ENCODE measurements at regions not wholly inside any gene's neighbourhood (a gene's known extent, or its start where the extent isn't known, plus 50 kb on each side); places are given as distances from the start of the nearest gene placed in this dataset.

DNA sequence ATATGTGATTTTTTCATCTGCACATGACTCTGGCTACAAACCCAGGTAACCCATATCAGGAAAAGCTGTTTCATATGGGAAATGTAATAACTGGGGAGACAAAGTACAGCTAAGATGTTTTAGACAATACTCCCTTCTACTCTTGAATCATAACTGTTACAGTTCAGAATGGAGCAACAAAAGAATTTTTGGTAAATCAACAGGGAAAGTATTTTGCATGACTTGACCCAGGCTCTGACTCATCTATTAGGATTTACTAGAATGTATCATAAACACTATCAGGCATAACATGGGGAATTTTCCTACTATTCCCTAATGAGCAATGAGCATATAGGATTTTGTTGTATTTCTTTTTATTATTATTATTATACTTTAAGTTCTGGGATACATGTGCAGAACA, 553.0 kb downstream of the SLC16A7 start:
- no peak for DNase-seq

DNA sequence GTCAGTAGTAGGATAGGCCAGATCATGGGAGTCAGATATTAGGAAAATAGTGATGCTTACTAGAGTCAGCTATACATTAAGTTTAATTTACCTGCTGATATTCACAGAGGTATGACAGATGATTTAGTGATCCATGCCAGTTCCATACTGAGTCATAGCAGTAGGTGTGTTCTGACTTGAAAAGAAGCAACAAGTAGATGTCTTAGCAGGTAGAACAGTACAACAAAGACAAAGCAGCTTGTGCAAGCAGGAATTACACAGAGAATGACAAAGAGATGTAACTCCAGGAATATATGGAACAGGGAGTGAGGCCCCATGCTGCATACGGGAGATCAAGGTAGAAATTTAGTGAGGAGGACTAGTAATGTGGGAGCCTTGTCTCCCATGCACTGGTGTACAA, 556.9 kb downstream of the SLC16A7 start:
- DNase-seq, result no peak

GRCh38 chr12:60159761-60160160, 563.9 kb downstream of the SLC16A7 start:
- DNase-seq, result no peak

GRCh38 chr12:60162988-60163720, 567.3 kb downstream of the SLC16A7 start:
- DNase-seq, result no peak

DNA sequence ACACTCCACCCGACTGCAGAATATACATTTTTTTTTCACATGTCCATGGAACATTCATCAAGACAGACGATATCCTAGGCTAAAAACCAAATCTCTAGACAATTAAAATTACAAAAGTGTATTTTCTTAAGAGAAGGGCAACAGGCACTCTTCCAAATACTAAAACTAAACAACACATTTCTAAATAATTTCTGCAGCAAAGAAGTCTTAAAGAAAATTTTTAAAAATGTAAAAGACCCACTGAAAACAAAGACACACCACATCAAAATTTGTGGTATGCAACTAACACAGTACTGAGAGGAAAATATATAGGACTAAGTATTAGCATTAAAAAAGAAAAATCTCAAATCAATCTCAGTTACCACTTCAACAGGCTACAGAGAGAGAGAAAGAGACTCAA, 570.0 kb downstream of the SLC16A7 start:
- DNase-seq, result no peak

DNA sequence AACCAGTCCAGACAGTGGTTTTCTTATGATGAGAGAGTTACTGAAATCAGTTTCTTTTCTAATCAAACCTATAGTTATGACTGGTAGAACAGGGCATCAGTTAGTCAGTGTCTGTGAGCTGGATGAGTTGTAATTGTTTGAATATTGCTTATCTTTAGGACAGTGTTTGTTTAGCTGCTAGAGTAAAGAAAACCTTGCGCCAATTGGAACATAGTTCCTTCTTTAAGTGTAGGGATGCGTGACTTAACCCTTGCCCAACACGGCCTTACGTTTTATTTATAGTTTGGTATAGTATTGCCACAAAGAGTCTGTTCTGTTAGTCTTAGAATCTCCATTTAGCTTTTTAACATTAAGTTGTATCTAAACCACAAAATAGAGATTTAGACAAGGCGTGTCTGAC, 572.6 kb downstream of the SLC16A7 start:
- DNase-seq, result no peak

- no peak for DNase-seq
Observed at GRCh38 chr12:60169904-60170303, 574.1 kb downstream of the SLC16A7 start.

DNA sequence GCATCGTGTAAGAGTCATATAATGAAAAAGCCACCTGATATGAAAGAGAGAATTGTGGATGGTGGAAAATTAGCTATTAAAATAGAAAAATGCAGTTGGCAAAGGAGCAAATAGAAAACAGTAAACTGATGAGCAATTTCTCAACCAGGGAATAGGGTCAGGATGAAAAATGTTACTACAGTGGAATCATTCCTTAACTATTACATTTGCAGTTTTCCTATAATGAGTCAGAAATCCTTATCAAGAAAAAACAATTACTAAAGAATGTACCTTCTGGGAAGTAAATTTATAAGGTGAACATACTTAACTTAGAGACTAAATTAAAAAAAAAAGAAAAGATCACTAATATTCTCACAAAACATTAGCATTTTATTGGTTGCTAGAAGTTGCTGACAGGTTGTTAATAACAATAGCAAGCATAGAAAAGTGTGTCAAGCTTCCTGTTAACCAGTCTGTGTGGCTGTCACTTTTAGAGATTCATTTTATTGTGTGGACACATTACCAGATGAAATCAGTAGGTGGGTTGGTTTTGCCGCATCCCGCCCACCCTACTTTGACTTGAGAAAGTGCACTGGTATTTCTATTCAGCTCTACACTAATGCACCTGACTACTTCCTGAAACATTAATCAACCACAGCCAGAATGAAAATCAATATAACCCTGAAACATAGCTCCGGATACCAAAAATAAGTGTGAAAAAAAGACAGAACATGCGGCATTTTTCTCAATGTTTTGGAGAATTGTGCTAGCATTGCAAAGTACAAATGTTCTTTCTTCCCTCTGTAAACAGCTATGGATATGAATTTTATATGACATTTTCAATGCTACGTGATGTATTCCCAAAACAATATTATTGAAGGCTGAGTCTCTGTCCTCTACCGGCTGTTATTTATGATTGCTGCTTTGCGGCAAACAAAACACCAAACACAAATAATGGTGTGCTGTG, 576.7 kb downstream of the SLC16A7 start:
- DNase-seq, result no peak

- DNase-seq, result no peak
Observed at GRCh38 chr12:60173224-60174170, 577.7 kb downstream of the SLC16A7 start.

GRCh38 chr12:60174476-60174875, 578.6 kb downstream of the SLC16A7 start:
- no peak for DNase-seq

DNA sequence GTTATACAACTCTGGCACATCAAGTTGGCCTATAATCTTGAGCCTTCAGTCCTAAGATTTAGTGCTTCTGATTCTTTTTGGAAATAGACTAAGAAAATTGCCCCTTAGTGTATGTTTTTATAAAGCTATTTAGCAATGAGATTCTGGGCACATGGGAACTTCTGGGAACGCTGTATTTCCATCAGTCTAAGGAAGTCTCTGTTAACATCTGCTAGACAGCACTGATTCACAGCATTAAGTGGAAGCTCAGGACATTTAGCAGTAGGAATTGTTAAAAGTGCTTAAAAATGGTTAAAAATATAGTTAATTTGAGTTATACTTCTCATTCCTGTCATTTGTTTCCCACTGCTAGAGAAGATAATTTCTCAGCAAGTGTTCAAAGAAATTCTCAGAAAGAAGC, 579.1 kb downstream of the SLC16A7 start:
- no peak for DNase-seq

GRCh38 chr12:60176891-60177290, 581.1 kb downstream of the SLC16A7 start:
- no peak for DNase-seq

DNA sequence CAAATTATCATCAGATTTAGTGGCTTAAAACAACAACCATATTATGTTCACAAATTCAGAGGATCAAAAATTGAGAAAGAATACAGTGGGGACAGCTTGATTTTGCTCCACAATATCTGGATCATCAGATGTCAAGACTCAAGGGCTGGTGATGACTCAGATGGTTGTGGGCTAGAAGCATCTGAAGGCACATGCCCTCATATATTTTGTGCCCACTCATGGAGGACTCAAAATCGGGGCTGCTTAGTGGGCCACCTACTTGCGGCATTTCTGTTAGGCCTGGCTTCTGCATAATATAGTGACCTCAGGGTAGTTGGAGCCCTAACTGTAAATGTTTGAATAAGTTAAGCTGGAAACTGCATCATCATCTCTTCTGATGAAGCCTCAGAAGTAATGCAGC, 584.5 kb downstream of the SLC16A7 start:
- DNase-seq, result no peak

- DNase-seq, result no peak
Observed at GRCh38 chr12:60182354-60182753, 586.5 kb downstream of the SLC16A7 start.

GRCh38 chr12:60184096-60184495, 588.3 kb downstream of the SLC16A7 start:
- no peak for DNase-seq

- no peak for DNase-seq
Observed at GRCh38 chr12:60185060-60185459, 589.2 kb downstream of the SLC16A7 start.

GRCh38 chr12:60191271-60191670, 595.4 kb downstream of the SLC16A7 start:
- DNase-seq, result no peak

- DNase-seq, result no peak
Observed at GRCh38 chr12:60191676-60192359, 596.0 kb downstream of the SLC16A7 start.

- no peak for DNase-seq
Observed at GRCh38 chr12:60194678-60195077, 598.8 kb downstream of the SLC16A7 start.

DNA sequence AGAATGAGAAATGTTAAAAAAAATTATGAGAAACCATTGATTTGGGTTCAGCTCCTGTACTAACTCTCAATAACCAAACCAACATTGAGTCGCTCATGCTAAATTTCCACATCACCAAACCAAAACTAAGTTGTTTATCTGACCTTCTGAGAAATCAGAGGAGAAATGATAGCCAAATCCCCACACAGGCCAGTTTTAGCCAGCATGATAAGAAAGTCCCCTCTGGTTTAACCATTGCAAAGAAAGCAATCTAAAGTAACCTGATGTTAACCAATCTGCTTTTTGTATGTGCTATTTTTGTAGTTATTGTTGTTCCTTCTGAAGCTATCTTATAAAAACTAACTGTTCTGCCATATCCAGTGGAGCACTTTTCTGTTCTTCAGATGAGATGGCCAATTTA, 599.7 kb downstream of the SLC16A7 start:
- DNase-seq, result no peak

DNA sequence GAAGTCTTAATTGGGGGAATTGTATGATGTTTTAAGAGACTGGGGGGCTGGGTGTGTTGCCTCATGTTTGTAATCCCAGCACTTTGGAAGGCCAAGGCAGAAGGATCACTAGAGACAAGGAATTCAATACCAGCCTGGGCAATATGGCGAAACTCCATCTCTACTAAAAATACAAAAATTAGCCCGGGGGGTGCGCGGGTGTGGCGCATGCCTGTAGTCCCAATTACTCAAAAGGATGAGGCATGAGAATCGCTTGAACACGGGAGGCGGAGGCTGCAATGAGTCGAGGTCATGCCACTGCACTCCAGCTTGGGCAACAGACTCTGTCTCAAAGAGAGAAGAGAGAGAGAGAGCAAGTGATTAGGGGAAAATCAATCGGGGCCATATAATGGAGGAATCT, 600.5 kb downstream of the SLC16A7 start:
- no peak for DNase-seq

DNA sequence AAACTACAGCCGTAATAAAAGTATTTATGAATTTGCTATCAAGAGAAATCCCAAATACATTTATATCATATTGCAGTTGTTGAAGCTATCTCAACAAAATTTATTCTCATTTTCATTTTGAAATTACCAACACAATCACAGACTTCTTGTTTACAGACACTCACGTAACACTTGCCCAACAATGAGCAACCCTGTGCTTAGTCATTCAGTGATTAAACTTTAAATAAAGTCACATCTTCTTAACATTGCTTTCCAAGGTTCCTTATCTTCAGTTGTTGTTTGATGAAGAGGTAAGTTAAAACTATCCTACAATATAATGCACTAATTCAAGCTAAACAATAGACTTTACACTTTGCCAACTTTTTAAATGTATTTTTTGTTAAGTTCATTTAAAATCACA, 601.8 kb downstream of the SLC16A7 start:
- DNase-seq, result no peak

Data from NCI-H187 (cell line).